ENCODE measurements at regions not wholly inside any gene's neighbourhood (a gene's known extent, or its start where the extent isn't known, plus 50 kb on each side); places are given as distances from the start of the nearest gene placed in this dataset.

DNA sequence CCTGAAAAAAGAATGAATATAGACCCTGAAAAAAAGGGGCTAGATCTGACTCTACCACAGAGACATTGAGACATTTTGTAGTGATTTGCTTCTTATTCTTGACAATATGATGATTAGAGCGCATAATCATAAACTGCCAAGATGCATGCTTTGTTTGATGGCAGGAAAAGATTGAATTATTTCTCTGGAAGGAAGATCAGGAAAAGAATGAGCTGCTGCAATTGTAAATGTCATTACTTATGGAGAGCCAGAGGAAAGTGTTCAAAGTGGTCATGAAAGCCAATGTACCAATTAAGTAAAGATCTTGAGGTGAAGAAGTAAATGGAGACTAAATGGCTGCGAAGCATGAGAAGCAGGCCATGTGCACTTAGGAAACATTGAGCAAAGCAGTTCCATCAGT, 126.4 kb upstream of the NXPH2 start:
- H3K27ac ChIP-seq (ENCODE audit: low read depth in 1 of 2, low read length in 1 of 2) = no peak overlapping the region
- WGBS = 96% methylated on average over 2 of the region's 2 CpGs
- no peaks in the 10 kb centered on the region for H3K9me3 ChIP-seq (ENCODE audit: control insufficient read depth in 2 of 2, insufficient read depth in 1 of 2, low read length in 1 of 2)
- DNase-seq (ENCODE audit: low read depth in 6 of 9, low spot score in 9 of 9) = no peak
- H3K4me1 ChIP-seq (ENCODE audit: control insufficient read depth in 2 of 2, insufficient read depth in 2 of 2, low read length in 2 of 2) = no peaks in the 10 kb centered on the region
- H3K36me3 ChIP-seq (ENCODE audit: control insufficient read depth in 2 of 2, insufficient read depth in 2 of 2, low read length in 1 of 2) = no peaks in the 10 kb centered on the region
- no peaks in the 10 kb centered on the region for H3K27me3 ChIP-seq (ENCODE audit: control insufficient read depth in 2 of 2, insufficient read depth in 1 of 2, low read length in 1 of 2)
- H3K4me3 ChIP-seq (ENCODE audit: low read length in 2 of 2) = no peak overlapping the region

DNA sequence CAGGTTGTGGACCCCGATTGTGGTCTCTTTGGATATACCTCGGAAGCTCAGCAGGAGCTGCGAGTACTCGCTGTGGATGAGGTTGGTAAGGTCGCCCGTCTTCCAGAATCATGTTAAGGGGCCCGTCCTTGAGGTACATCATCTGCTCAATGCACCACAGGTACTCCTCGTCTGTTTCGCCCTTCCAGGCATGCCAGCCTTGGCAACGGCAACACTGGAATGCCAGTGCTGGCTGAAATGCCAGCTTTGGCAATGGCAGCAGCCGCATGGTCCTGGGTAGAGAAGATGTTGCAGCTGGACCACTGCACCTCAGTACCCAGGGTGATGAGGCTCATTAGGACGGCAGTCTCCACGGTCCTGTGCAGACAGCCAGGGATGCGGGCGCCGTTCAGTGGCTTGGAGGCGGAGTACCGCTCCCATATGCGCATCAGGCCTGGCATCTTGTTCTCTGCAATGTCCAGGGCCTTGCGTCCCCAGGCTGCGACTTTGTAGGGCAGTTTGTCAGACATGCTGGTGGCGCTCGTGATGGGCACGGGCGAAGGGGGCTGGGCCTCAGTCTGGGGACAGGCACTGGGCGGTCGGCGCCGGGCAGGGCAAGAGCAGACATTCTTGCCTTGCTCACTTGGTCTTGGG, 122.2 kb upstream of the NXPH2 start:
- no peaks in the 10 kb centered on the region for H3K4me1 ChIP-seq (ENCODE audit: control insufficient read depth in 2 of 2, insufficient read depth in 2 of 2, low read length in 2 of 2)
- DNase-seq (ENCODE audit: low read depth in 6 of 9, low spot score in 9 of 9) = no peak

DNA sequence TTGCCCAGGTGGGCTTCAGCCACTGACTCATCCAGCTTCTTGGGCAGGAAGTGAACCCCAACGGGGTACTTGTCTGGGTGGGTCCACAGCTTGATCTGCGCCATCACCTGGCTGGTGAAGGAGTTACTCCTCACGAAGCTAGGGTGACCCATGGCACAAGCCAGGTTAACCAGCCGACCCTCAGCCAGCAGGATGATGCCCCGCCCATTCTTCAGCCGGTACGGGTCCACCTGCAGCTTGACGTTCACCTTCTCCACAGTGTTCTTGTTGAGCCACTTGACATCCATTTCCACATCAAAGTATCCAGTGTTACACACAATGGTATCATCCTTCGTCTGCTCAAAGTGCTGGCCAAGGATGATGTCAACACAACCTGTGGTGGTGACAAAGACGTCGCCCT, 121.3 kb upstream of the NXPH2 start:
- 91% methylated on average over 11 of the region's 11 CpGs for WGBS
- H3K27ac ChIP-seq (ENCODE audit: low read depth in 1 of 2, low read length in 1 of 2) = no peak overlapping the region
- no peaks in the 10 kb centered on the region for H3K36me3 ChIP-seq (ENCODE audit: control insufficient read depth in 2 of 2, insufficient read depth in 2 of 2, low read length in 1 of 2)
- no peak overlapping the region for H3K4me3 ChIP-seq (ENCODE audit: low read length in 2 of 2)
- no peaks in the 10 kb centered on the region for H3K9me3 ChIP-seq (ENCODE audit: control insufficient read depth in 2 of 2, insufficient read depth in 1 of 2, low read length in 1 of 2)
- H3K27me3 ChIP-seq (ENCODE audit: control insufficient read depth in 2 of 2, insufficient read depth in 1 of 2, low read length in 1 of 2) = no peaks in the 10 kb centered on the region
- H3K4me1 ChIP-seq (ENCODE audit: control insufficient read depth in 2 of 2, insufficient read depth in 2 of 2, low read length in 2 of 2) = no peaks in the 10 kb centered on the region
- no peak for DNase-seq (ENCODE audit: low read depth in 6 of 9, low spot score in 9 of 9)

More for the DNA sequence above, 122.2 kb upstream of the NXPH2 start:
- Histone ChIP-seq H3K36me3 (ENCODE audit: control insufficient read depth in 2 of 2, insufficient read depth in 2 of 2, low read length in 1 of 2) (no peaks in the 10 kb centered on the region), H3K27ac (ENCODE audit: low read depth in 1 of 2, low read length in 1 of 2) (no peak overlapping the region), H3K27me3 (ENCODE audit: control insufficient read depth in 2 of 2, insufficient read depth in 1 of 2, low read length in 1 of 2) (no peaks in the 10 kb centered on the region), H3K4me3 (ENCODE audit: low read length in 2 of 2) (no peak overlapping the region), H3K9me3 (ENCODE audit: control insufficient read depth in 2 of 2, insufficient read depth in 1 of 2, low read length in 1 of 2) (no peaks in the 10 kb centered on the region)
- 98% methylated on average over 29 of the region's 29 CpGs for WGBS

DNA sequence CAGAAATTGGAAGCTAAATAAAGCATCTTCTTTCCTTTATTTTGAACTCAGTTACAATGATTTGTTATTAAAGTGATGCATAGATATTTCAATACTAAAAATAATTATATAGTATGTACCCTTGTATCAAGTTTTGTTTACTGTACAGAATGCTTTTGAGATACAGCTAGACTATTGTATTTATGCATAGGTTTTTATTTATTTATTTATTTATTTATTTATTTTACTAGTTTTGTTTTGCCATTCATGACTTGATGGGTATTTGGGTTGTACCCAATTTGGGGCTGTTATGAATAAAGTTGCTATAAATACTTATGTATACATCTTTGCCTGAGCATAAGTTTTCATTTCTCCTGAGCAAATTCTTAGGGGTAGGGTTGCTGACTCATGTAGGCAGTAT, 118.7 kb upstream of the NXPH2 start:
- H3K4me1 ChIP-seq (ENCODE audit: control insufficient read depth in 2 of 2, insufficient read depth in 2 of 2, low read length in 2 of 2) = no peaks in the 10 kb centered on the region
- no peak overlapping the region for H3K27ac ChIP-seq (ENCODE audit: low read depth in 1 of 2, low read length in 1 of 2)
- no peaks in the 10 kb centered on the region for H3K27me3 ChIP-seq (ENCODE audit: control insufficient read depth in 2 of 2, insufficient read depth in 1 of 2, low read length in 1 of 2)
- H3K9me3 ChIP-seq (ENCODE audit: control insufficient read depth in 2 of 2, insufficient read depth in 1 of 2, low read length in 1 of 2) = no peaks in the 10 kb centered on the region
- DNase-seq (ENCODE audit: low read depth in 6 of 9, low spot score in 9 of 9) = no peak
- no peaks in the 10 kb centered on the region for H3K36me3 ChIP-seq (ENCODE audit: control insufficient read depth in 2 of 2, insufficient read depth in 2 of 2, low read length in 1 of 2)
- H3K4me3 ChIP-seq (ENCODE audit: low read length in 2 of 2) = no peak overlapping the region

DNA sequence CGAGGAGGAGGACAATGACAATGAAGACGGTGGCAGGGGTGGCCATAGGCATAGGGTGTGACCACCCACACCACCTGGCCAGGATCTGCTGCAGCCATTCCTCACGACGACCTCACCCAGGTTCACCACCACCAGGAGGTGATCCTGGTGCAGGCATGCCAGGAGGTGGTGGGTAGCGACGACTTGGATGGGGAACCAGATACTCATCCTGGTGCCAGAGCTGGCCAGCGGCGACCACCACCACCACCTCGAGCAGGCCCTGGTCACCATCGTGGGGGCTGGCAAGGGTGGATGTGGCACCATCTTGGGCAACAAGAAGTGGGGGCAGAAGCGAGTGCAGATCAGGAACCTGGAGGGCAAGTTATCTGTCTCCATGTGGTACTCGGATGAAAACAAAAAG, 117.1 kb upstream of the NXPH2 start:
- H3K9me3 ChIP-seq (ENCODE audit: control insufficient read depth in 2 of 2, insufficient read depth in 1 of 2, low read length in 1 of 2) = no peaks in the 10 kb centered on the region
- DNase-seq (ENCODE audit: low read depth in 6 of 9, low spot score in 9 of 9) = no peak
- no peaks in the 10 kb centered on the region for H3K4me1 ChIP-seq (ENCODE audit: control insufficient read depth in 2 of 2, insufficient read depth in 2 of 2, low read length in 2 of 2)
- no peaks in the 10 kb centered on the region for H3K36me3 ChIP-seq (ENCODE audit: control insufficient read depth in 2 of 2, insufficient read depth in 2 of 2, low read length in 1 of 2)
- H3K27ac ChIP-seq (ENCODE audit: low read depth in 1 of 2, low read length in 1 of 2) = no peak overlapping the region
- 91% methylated on average over 12 of the region's 12 CpGs for WGBS
- no peaks in the 10 kb centered on the region for H3K27me3 ChIP-seq (ENCODE audit: control insufficient read depth in 2 of 2, insufficient read depth in 1 of 2, low read length in 1 of 2)
- no peak overlapping the region for H3K4me3 ChIP-seq (ENCODE audit: low read length in 2 of 2)

DNA sequence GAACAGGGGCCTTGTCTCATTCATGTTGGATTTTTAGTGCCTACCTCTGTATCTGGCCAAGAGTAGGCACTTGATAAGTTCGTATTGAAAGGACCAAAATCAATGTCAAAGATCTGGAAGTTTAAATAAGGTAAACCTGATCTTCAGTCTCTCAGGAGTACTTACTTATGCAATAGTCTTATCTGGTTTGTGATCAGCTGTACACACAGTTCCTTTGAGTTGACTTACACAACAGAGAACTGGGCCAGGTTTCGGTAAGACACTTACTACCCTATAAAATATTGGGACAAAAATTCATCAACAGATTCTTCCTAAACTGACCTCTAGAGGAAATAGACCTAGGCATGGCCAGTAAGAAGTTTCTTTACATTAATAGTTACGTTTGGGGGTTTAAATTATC, 113.6 kb upstream of the NXPH2 start:
- Histone ChIP-seq H3K4me1 (ENCODE audit: control insufficient read depth in 2 of 2, insufficient read depth in 2 of 2, low read length in 2 of 2) (no peaks in the 10 kb centered on the region), H3K27me3 (ENCODE audit: control insufficient read depth in 2 of 2, insufficient read depth in 1 of 2, low read length in 1 of 2) (no peaks in the 10 kb centered on the region), H3K27ac (ENCODE audit: low read depth in 1 of 2, low read length in 1 of 2) (no peak overlapping the region), H3K9me3 (ENCODE audit: control insufficient read depth in 2 of 2, insufficient read depth in 1 of 2, low read length in 1 of 2) (no peaks in the 10 kb centered on the region), H3K4me3 (ENCODE audit: low read length in 2 of 2) (no peak overlapping the region), H3K36me3 (ENCODE audit: control insufficient read depth in 2 of 2, insufficient read depth in 2 of 2, low read length in 1 of 2) (no peaks in the 10 kb centered on the region)
- DNase-seq (ENCODE audit: low read depth in 6 of 9, low spot score in 9 of 9) = no peak
- 84% methylated on average over 3 of the region's 3 CpGs for WGBS

DNA sequence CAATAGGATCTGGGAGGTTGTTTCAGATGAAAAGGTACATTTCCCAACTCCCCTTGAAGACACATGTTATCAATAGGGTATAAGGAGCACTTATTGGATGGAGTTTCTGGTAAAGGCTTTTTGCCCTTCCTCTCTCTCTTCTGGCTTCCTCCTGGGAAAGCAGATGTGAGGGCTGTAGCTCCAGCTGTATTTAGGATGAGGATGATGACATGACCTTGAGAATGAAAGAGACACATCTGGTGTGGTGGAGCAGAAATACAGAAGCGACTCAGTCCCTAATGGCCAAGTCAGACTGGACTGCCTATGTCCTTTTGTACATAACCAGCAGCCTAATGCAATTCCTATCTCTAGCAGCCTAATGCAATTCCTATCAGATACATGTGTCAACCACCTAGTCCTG, 100.9 kb upstream of the NXPH2 start:
- no peak overlapping the region for H3K27ac ChIP-seq (ENCODE audit: low read depth in 1 of 2, low read length in 1 of 2)
- no peaks in the 10 kb centered on the region for H3K27me3 ChIP-seq (ENCODE audit: control insufficient read depth in 2 of 2, insufficient read depth in 1 of 2, low read length in 1 of 2)
- H3K9me3 ChIP-seq (ENCODE audit: control insufficient read depth in 2 of 2, insufficient read depth in 1 of 2, low read length in 1 of 2) = no peaks in the 10 kb centered on the region
- H3K4me1 ChIP-seq (ENCODE audit: control insufficient read depth in 2 of 2, insufficient read depth in 2 of 2, low read length in 2 of 2) = no peaks in the 10 kb centered on the region
- H3K4me3 ChIP-seq (ENCODE audit: low read length in 2 of 2) = no peak overlapping the region
- no peaks in the 10 kb centered on the region for H3K36me3 ChIP-seq (ENCODE audit: control insufficient read depth in 2 of 2, insufficient read depth in 2 of 2, low read length in 1 of 2)
- 96% methylated on average over 1 of the region's 1 CpG for WGBS
- DNase-seq (ENCODE audit: low read depth in 6 of 9, low spot score in 9 of 9) = no peak

DNA sequence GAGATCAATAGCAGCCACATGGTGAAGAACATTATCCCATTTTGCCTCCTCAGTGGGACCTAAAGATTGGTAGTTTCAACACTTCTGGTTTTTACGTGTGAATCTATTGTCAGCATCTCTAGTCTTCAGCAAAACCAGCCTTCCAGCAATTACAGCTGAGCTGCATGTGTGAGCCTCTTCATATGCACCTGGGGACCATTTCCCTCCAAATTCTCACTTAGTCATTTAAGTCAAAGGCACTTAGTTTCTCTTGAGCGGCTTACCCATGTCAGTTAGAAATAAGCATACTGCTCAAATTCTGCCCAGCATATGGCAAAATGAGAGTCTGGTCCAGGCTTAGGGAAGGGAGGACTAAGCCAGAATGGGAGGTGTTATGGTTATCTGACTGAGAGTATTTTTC, 99.7 kb upstream of the NXPH2 start:
- 96% methylated on average over 2 of the region's 2 CpGs for WGBS
- Histone ChIP-seq H3K27me3 (ENCODE audit: control insufficient read depth in 2 of 2, insufficient read depth in 1 of 2, low read length in 1 of 2) (no peaks in the 10 kb centered on the region), H3K9me3 (ENCODE audit: control insufficient read depth in 2 of 2, insufficient read depth in 1 of 2, low read length in 1 of 2) (no peaks in the 10 kb centered on the region), H3K36me3 (ENCODE audit: control insufficient read depth in 2 of 2, insufficient read depth in 2 of 2, low read length in 1 of 2) (no peaks in the 10 kb centered on the region), H3K4me1 (ENCODE audit: control insufficient read depth in 2 of 2, insufficient read depth in 2 of 2, low read length in 2 of 2) (no peaks in the 10 kb centered on the region), H3K4me3 (ENCODE audit: low read length in 2 of 2) (no peak overlapping the region), H3K27ac (ENCODE audit: low read depth in 1 of 2, low read length in 1 of 2) (no peak overlapping the region)
- no peak for DNase-seq (ENCODE audit: low read depth in 6 of 9, low spot score in 9 of 9)

DNA sequence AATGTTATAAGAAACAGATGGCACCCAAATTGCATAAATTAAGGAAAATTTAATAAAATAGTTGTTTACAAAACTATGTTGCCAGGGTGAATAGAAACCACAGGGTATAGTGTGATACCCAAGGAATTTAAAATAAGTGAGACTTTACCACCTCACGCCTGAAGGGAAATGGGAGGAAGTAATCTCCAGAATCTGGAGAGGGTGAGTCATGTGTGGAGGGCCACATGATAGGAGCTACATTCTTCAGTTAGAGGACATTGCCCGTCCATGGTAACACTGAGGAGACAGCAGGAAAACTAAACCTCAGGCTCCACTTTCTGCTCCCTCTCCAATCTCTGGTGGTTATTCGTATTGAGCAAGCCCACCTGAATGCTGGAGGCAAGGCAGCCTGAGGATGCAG, 97.2 kb upstream of the NXPH2 start:
- H3K36me3 ChIP-seq (ENCODE audit: control insufficient read depth in 2 of 2, insufficient read depth in 2 of 2, low read length in 1 of 2) = no peaks in the 10 kb centered on the region
- H3K27me3 ChIP-seq (ENCODE audit: control insufficient read depth in 2 of 2, insufficient read depth in 1 of 2, low read length in 1 of 2) = no peaks in the 10 kb centered on the region
- H3K4me3 ChIP-seq (ENCODE audit: low read length in 2 of 2) = no peak overlapping the region
- no peaks in the 10 kb centered on the region for H3K9me3 ChIP-seq (ENCODE audit: control insufficient read depth in 2 of 2, insufficient read depth in 1 of 2, low read length in 1 of 2)
- no peak overlapping the region for H3K27ac ChIP-seq (ENCODE audit: low read depth in 1 of 2, low read length in 1 of 2)
- no peak for DNase-seq (ENCODE audit: low read depth in 6 of 9, low spot score in 9 of 9)
- no peaks in the 10 kb centered on the region for H3K4me1 ChIP-seq (ENCODE audit: control insufficient read depth in 2 of 2, insufficient read depth in 2 of 2, low read length in 2 of 2)
- WGBS = 91% methylated on average over 3 of the region's 3 CpGs

DNA sequence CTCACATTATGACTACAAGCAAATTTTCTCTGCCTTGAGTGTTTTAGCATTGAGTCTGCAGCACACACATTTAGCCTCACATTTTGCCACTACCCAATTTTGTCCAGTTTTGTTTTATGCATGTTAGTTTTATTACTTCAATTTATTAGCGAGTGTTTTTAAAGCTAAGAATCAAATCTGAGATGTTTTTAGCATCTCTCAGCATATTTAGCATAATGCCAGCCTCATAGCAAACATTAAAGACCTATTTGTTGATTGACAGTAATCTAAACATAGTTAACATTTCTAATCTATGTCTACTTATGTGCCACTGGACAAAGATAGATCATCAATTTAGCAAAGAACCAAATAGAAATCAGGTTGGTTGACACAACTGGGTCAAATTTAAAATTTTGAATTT, 94.1 kb upstream of the NXPH2 start:
- no peaks in the 10 kb centered on the region for H3K27me3 ChIP-seq (ENCODE audit: control insufficient read depth in 2 of 2, insufficient read depth in 1 of 2, low read length in 1 of 2)
- H3K9me3 ChIP-seq (ENCODE audit: control insufficient read depth in 2 of 2, insufficient read depth in 1 of 2, low read length in 1 of 2) = no peaks in the 10 kb centered on the region
- no peaks in the 10 kb centered on the region for H3K36me3 ChIP-seq (ENCODE audit: control insufficient read depth in 2 of 2, insufficient read depth in 2 of 2, low read length in 1 of 2)
- H3K27ac ChIP-seq (ENCODE audit: low read depth in 1 of 2, low read length in 1 of 2) = no peak overlapping the region
- no peak for DNase-seq (ENCODE audit: low read depth in 6 of 9, low spot score in 9 of 9)
- WGBS = 83% methylated on average over 1 of the region's 1 CpG
- H3K4me1 ChIP-seq (ENCODE audit: control insufficient read depth in 2 of 2, insufficient read depth in 2 of 2, low read length in 2 of 2) = no peaks in the 10 kb centered on the region
- no peak overlapping the region for H3K4me3 ChIP-seq (ENCODE audit: low read length in 2 of 2)

Data from thymus (tissue), 11 donors.